Muscle layer of duodenum (tissue), 2 donors: ENCODE measurements at regions not wholly inside any gene's neighbourhood (a gene's known extent, or its start where the extent isn't known, plus 50 kb on each side); places are given as distances from the start of the nearest gene placed in this dataset.

Experiments
- H3K27ac ChIP-seq: one replicate; pipeline ENCODE4 v1.7.0; 2013; ENCODE audit warnings: mild to moderate bottlenecking, low read length
- H3K27me3 ChIP-seq: one replicate; pipeline ENCODE4 v1.7.0; 2013; ENCODE audit warnings: low read depth, mild to moderate bottlenecking, control low read depth, low read length
- H3K36me3 ChIP-seq, 2 donors: one replicate each; pipeline ENCODE4 v1.7.0; 2013; ENCODE audit warnings: low read length in 2 of 2, control low read depth in 1 of 2, mild to moderate bottlenecking in 1 of 2; ENCODE audit not compliant: insufficient read depth in 2 of 2, control insufficient read depth in 1 of 2
- H3K4me1 ChIP-seq, 2 donors: one replicate each; pipeline ENCODE4 v1.7.0; 2013; ENCODE audit warnings: low read length in 2 of 2, mild to moderate bottlenecking in 2 of 2, control low read depth in 1 of 2, moderate library complexity in 1 of 2; ENCODE audit not compliant: insufficient read depth in 2 of 2, control insufficient read depth in 1 of 2
- H3K4me3 ChIP-seq, 2 donors: one replicate each; pipeline ENCODE4 v1.7.0; 2013; ENCODE audit warnings: low read length in 2 of 2, low read depth in 1 of 2, mild to moderate bottlenecking in 1 of 2
- H3K9me3 ChIP-seq, 2 donors: one replicate each; pipeline ENCODE4 v1.7.0; 2013; ENCODE audit warnings: low read length in 2 of 2, control low read depth in 1 of 2, mild to moderate bottlenecking in 1 of 2; ENCODE audit not compliant: control insufficient read depth in 1 of 2
- donor health status: healthy.

DNA sequence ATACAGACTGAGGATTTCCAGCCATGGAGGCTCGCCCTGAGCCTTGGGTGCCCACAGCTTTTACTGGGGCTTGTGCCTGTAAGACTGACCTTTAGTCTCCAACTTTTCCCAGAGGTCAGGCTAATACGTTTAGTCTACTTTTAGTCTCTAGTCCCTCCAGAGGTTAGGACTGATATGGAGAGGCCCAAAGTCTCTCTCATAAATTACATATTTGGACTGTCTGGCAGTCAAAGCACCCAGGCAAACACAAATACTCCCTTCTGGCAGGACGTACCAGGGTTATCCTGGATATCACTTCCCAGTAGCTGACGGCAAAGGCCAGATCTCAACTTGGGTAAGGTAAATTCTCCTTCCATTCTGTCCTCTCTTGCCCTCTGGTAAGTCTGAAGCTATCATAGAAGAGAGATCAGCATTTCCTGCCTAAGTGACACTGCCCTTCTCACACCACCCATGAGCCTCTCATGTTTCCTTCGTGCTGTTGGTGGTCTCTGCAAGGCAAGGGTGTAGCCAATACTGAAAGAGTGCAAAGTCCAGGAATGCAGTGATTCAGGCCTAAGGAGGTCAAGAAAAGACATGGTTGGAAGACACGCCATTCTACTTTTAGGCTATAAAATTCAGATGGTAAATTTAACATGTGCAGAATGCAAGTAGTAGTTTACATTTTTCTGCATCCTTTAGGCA, 69.3 kb upstream of the NEDD4L start:
- Histone ChIP-seq H3K9me3 (no peaks in the 10 kb centered on the region), H3K36me3 (no peaks in the 10 kb centered on the region), H3K4me1 (no peaks in the 10 kb centered on the region), H3K4me3 (no peak overlapping the region), H3K27ac (no peak overlapping the region), H3K27me3 (no peaks in the 10 kb centered on the region)

- no peak overlapping the region for H3K27ac ChIP-seq
- no peak overlapping the region for H3K4me3 ChIP-seq
- H3K27me3 ChIP-seq: no peaks in the 10 kb centered on the region
- H3K4me1 ChIP-seq: no peaks in the 10 kb centered on the region
- H3K9me3 ChIP-seq: no peaks in the 10 kb centered on the region
- H3K36me3 ChIP-seq: no peaks in the 10 kb centered on the region
These were observed 70.1 kb upstream of the NEDD4L start for GRCh38 chr18:57973889-57974288.

DNA sequence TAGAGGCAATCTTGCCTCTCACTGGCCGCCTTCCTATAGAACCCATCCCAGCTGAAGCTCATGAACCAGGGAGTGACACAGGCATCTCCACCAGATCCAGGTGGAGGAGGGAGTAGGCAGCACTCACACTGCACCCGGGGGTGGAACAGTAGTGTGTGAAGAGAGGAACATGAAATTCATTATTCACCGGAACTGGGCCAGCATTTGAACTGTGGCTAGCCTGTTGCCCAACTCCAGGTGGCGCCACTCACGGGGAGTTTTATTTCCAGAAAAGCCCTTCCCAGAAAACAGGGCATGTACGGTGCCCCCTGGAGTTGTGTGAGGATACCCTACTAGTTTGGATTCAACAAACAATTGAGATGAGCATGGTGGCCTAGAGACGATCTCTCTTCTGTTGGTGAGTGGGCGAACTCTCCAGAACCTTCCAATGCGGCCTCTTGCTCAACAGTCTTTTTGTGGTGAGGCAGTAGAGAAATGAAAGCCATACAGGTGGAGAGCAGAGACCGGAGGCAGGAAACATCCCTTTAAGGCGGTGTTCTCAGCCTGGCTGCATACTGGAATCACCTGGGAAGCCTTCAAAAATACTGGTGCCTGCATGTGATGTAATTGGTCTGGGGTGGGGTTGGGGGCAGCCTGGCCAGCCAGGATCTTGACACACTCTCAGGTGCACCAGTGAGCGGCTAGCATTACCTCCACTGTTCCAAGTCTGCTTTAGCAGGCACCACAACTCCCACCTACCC, 73.5 kb upstream of the NEDD4L start:
- Histone ChIP-seq H3K4me3 (no peak overlapping the region), H3K4me1 (no peaks in the 10 kb centered on the region), H3K36me3 (no peaks in the 10 kb centered on the region), H3K27ac (no peak overlapping the region), H3K27me3 (no peaks in the 10 kb centered on the region), H3K9me3 (no peaks in the 10 kb centered on the region)

DNA sequence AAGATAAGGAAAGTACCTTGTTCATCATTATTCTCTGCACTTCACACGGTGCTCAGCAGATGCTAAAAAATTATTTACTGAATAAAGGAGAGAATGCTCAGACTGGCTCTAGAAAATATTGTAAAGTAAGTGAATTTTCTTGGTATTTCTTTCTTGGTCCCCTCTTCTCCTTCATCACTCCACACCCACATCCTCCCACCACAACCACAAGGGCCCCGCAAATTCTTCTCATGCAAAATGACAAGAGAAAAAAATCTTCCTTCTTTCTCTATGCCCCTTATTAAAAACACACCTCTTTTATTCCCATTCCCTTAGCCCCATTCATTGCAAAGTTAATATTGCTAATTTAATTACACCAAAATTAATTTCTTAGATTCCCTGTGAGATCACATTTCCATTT, 74.2 kb upstream of the NEDD4L start:
- Histone ChIP-seq H3K36me3 (no peaks in the 10 kb centered on the region), H3K27ac (no peak overlapping the region), H3K9me3 (no peaks in the 10 kb centered on the region), H3K4me3 (no peak overlapping the region), H3K4me1 (no peaks in the 10 kb centered on the region), H3K27me3 (no peaks in the 10 kb centered on the region)

DNA sequence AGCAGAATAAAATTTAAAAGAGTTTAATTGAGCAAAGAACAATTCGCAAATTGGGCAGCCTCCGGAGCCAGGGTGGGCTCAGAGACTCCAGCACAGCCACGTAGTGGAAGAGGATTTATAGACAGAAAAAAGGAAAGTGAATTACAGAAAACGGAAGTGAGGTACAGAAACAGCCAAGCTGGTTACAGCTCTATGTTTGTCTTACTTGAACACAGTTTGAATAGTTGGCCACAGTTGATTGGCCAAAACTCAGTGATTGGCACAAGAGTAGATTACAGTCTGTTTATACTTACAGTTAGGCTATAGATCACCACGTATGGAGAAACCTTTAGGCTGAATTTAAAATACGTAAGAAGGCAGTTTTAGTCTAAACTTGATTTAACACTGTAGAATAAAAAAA, 78.8 kb upstream of the NEDD4L start:
- no peaks in the 10 kb centered on the region for H3K27me3 ChIP-seq
- no peak overlapping the region for H3K27ac ChIP-seq
- no peak overlapping the region for H3K4me3 ChIP-seq

DNA sequence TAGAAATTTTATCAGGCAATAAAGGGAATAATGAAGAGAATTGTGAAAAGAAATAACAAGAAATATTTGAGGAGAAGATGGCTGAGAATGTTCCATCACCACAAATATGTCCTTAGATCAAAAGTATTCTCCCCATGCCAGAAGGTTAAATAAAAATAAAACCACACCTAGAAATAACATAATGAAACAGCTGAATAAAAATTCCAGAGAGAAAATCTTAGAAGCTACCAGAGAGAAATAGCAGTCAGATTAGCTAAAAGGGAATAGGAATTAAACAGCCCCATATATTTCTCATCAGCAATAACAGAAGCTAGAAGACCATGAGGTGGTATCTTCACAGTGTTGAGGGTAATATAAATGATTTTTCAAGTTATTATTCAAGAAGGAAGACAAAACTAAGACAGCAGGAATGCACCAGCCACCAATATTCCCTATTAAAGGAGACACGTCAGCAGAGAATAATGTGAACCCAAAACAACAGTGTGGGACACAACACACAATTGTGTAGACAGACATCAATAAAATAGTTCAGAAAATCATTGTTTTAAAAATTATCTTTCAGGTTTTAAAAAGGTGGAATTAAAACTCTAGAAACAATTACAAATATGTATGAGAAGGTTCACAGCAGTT, 82.0 kb upstream of the NEDD4L start:
- Histone ChIP-seq H3K27ac (no peak overlapping the region), H3K27me3 (no peaks in the 10 kb centered on the region), H3K4me1 (no peaks in the 10 kb centered on the region), H3K36me3 (no peaks in the 10 kb centered on the region), H3K9me3 (no peaks in the 10 kb centered on the region), H3K4me3 (no peak overlapping the region)

More for the DNA sequence above, 78.8 kb upstream of the NEDD4L start:
- Histone ChIP-seq H3K9me3 (no peaks in the 10 kb centered on the region), H3K36me3 (no peaks in the 10 kb centered on the region), H3K4me1 (no peaks in the 10 kb centered on the region)

GRCh38 chr18:57961411-57961810, 82.6 kb upstream of the NEDD4L start:
- no peaks in the 10 kb centered on the region for H3K4me1 ChIP-seq
- H3K9me3 ChIP-seq: no peaks in the 10 kb centered on the region
- H3K27me3 ChIP-seq: no peaks in the 10 kb centered on the region
- no peak overlapping the region for H3K4me3 ChIP-seq
- H3K27ac ChIP-seq: no peak overlapping the region
- H3K36me3 ChIP-seq: no peaks in the 10 kb centered on the region

- H3K4me3 ChIP-seq: no peak overlapping the region
- no peak overlapping the region for H3K27ac ChIP-seq
- H3K36me3 ChIP-seq: no peaks in the 10 kb centered on the region
- no peaks in the 10 kb centered on the region for H3K9me3 ChIP-seq
- no peaks in the 10 kb centered on the region for H3K27me3 ChIP-seq
- no peaks in the 10 kb centered on the region for H3K4me1 ChIP-seq
These were observed 84.7 kb upstream of the NEDD4L start for GRCh38 chr18:57959278-57959677.

- H3K27me3 ChIP-seq: no peaks in the 10 kb centered on the region
- peaks cover 0 to 3% of the 10 kb centered on the region in 2 donors for H3K4me1 ChIP-seq
- no peaks in the 10 kb centered on the region for H3K9me3 ChIP-seq
- no peak overlapping the region for H3K27ac ChIP-seq
- no peaks in the 10 kb centered on the region for H3K36me3 ChIP-seq
- no peak overlapping the region for H3K4me3 ChIP-seq
These were observed 86.8 kb upstream of the NEDD4L start for GRCh38 chr18:57957210-57957609.

GRCh38 chr18:57956491-57956890, 87.5 kb upstream of the NEDD4L start:
- Histone ChIP-seq H3K27me3 (no peaks in the 10 kb centered on the region), H3K36me3 (no peaks in the 10 kb centered on the region), H3K27ac (no peak overlapping the region), H3K4me3 (no peak overlapping the region), H3K4me1 (peaks cover 0 to 4% of the 10 kb centered on the region in 2 donors), H3K9me3 (no peaks in the 10 kb centered on the region)

GRCh38 chr18:57954935-57955334, 89.1 kb upstream of the NEDD4L start:
- H3K36me3 ChIP-seq: no peaks in the 10 kb centered on the region
- H3K9me3 ChIP-seq: no peaks in the 10 kb centered on the region
- peaks cover 0 to 4% of the 10 kb centered on the region in 2 donors for H3K4me1 ChIP-seq
- H3K27me3 ChIP-seq: no peaks in the 10 kb centered on the region
- H3K27ac ChIP-seq: no peak overlapping the region
- H3K4me3 ChIP-seq: no peak overlapping the region
